Ectodermal cell (in vitro differentiated cells): ENCODE measurements at regions not wholly inside any gene's neighbourhood (a gene's known extent, or its start where the extent isn't known, plus 50 kb on each side); places are given as distances from the start of the nearest gene placed in this dataset.
A peak's percentile ranks its signal among the peaks of the same experiment; 100 is the strongest.
"Not testable (repeated sequence)": the region's sequence is repeated elsewhere in the genome, so short reads cannot be mapped to it uniquely, and the experiment has no call there.

Source experiments
- H3K27ac ChIP-seq: 2 replicates; pipeline ENCODE4 v1.7.0; 2013; ENCODE audit warnings: mild to moderate bottlenecking, low read depth, low read length; ENCODE audit not compliant: insufficient read depth, poor library complexity, severe bottlenecking
- H3K27me3 ChIP-seq: 2 replicates; pipeline ENCODE4 v1.7.0; 2013; ENCODE audit warnings: mild to moderate bottlenecking, low read length; ENCODE audit not compliant: insufficient read depth, control insufficient read depth, poor library complexity, severe bottlenecking
- H3K36me3 ChIP-seq: one replicate; pipeline ENCODE4 v1.7.0; 2013; ENCODE audit warnings: low read length; ENCODE audit not compliant: control insufficient read depth, insufficient read depth
- H3K4me1 ChIP-seq: one replicate; pipeline ENCODE4 v1.7.0; 2013; ENCODE audit warnings: low read length; ENCODE audit not compliant: control insufficient read depth, insufficient read depth
- H3K4me3 ChIP-seq: 2 replicates; pipeline ENCODE4 v1.7.0; 2013; ENCODE audit warnings: low read depth, low read length, control low read depth; ENCODE audit not compliant: insufficient read depth
- H3K9me3 ChIP-seq: 2 replicates; pipeline ENCODE4 v1.7.0; 2013; ENCODE audit warnings: mild to moderate bottlenecking, low read length, moderate library complexity; ENCODE audit not compliant: control insufficient read depth
- WGBS, 2 experiments: methylation state at CpG; one replicate each; pipeline ENCODE4 v1.1.7; 2013; ENCODE audit warnings: missing lambda C conversion rate in 2 of 2; 5-methylcytosine and 5-hydroxymethylcytosine counted together

GRCh38 chr17:49898366-49899190, 50.7 kb upstream of the TAC4 start:
- H3K27me3 ChIP-seq = peaks cover 29% of the 10 kb centered on the region
- H3K27ac ChIP-seq = no peak overlapping the region
- 58% methylated on average over 9 of the region's 9 CpGs for WGBS, 2 experiments
- no peaks in the 10 kb centered on the region for H3K9me3 ChIP-seq
- H3K36me3 ChIP-seq = no peaks in the 10 kb centered on the region
- H3K4me1 ChIP-seq = peaks cover 20% of the 10 kb centered on the region
- no peak overlapping the region for H3K4me3 ChIP-seq

DNA sequence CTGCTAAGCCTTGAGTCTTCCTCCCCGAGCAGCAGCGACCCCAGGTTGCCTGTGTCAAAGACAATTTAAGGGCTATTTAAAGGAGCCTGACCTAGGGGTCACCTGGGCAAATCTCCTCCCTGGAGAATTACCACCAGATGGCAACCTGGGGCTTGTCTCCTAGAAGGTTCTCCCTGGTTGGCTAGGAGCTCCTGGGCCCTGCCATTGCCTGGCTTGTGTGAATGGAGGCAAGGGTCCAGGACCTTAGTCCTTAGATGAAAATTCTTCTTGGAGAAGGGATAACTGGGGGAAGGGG, 51.3 kb upstream of the TAC4 start:
- H3K27ac ChIP-seq = no peak overlapping the region
- H3K4me1 ChIP-seq = peaks cover 20% of the 10 kb centered on the region
- H3K36me3 ChIP-seq = no peaks in the 10 kb centered on the region
- H3K27me3 ChIP-seq = peaks cover 35% of the 10 kb centered on the region
- no peaks in the 10 kb centered on the region for H3K9me3 ChIP-seq
- WGBS, 2 experiments = 8 to 9% methylated on average over 2 of the region's 2 CpGs
- no peak overlapping the region for H3K4me3 ChIP-seq

DNA sequence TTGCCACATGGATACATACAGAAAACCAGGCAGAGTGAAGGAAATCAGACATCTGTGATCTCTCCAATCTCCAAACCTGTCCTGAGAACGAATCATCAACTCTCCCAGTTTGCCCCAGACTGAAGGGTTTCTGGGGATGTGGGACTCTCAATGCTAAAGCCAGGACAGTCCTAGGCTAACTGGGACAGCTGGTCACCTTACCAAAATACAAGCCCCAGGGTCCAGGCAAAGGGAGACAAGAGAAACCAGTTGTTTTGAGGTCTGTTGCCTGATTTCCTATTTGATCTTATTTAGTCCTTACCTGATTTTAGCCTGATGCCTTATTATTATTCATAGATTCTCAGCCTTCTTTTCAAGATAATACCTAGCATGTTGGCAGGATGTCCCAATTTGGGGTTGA, 51.7 kb upstream of the TAC4 start:
- Histone ChIP-seq H3K27me3 (peaks cover 39% of the 10 kb centered on the region), H3K4me1 (peaks cover 20% of the 10 kb centered on the region), H3K9me3 (no peaks in the 10 kb centered on the region), H3K27ac (no peak overlapping the region), H3K36me3 (no peaks in the 10 kb centered on the region), H3K4me3 (no peak overlapping the region)
- 60 to 62% methylated on average over 1 of the region's 1 CpG for WGBS, 2 experiments

DNA sequence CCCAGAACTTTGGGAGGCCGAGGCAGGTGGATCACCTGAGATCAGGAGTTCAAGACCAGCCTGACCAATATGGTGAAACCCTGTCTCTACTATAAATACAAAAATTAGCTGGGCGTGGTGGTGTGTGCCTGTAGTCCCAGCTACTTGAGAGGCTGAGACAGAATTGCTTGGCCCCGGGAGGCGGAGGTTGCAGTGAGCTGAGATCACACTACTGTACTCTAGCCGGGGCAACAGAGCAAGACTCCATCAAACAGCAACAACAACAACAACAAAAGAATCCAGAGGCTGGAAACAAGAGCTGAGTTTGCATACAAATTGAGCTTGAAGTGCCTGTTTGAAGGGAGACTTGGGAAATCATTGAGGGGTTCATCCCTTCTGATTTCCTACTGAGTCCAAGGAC, 52.9 kb upstream of the TAC4 start:
- not testable (repeated sequence) for H3K27ac ChIP-seq, H3K36me3 ChIP-seq, H3K4me3 ChIP-seq, H3K9me3 ChIP-seq
- Histone ChIP-seq H3K4me1 (peaks cover 23% of the 10 kb centered on the region), H3K27me3 (peaks cover 40% of the 10 kb centered on the region)
- WGBS, 2 experiments = 90 to 98% methylated on average over 5 of the region's 5 CpGs

DNA sequence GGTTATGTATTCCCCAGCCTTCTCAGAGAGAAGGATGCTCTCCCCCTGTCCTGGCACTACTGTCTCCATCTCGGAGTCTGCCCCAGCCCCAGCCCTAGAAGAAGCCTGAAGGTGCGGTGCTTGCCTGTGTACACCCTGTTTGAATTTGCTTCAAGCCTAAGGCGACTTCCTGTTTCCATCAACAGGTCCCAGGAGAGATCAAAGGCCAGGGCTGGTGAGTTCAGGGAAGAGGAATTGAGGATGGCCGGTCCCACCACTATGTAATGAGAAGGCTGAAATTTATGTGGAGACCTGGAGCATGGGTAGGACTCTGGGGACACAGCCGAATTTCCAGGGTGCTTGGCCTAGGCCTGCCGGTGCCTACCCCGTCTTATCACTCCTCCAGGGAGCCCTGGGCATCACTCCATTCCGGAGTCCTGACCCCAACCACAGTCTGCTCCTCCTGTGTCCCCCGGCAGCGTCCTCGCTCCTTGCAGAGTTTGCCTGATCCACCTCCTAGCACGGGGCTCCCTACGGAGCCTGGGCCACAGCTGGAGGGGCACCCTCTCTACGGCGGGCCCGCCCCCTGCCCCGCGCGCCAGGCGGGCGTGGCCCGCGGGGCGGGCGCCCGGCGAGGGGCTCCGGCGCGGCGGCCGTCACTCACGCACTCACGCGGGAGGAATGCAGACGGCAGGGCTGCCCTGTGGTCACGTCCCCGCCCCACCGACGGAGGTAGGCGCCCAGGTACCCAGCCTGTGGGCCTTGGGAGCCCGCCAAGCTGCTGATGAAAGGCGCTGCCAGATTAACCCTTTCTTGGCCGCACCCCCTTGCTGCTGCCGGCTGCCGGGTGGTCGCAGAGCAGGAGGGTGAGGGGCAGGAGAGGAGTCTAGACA, 53.8 kb upstream of the TAC4 start:
- Histone ChIP-seq H3K9me3 (no peaks in the 10 kb centered on the region), H3K27me3 (peaks cover 46% of the 10 kb centered on the region), H3K4me1 (peaks cover 23% of the 10 kb centered on the region), H3K27ac (no peak overlapping the region), H3K4me3 (peak overlapping the region; percentile 25), H3K36me3 (no peaks in the 10 kb centered on the region)
- WGBS, 2 experiments = 10% methylated on average over 47 of the region's 47 CpGs

DNA sequence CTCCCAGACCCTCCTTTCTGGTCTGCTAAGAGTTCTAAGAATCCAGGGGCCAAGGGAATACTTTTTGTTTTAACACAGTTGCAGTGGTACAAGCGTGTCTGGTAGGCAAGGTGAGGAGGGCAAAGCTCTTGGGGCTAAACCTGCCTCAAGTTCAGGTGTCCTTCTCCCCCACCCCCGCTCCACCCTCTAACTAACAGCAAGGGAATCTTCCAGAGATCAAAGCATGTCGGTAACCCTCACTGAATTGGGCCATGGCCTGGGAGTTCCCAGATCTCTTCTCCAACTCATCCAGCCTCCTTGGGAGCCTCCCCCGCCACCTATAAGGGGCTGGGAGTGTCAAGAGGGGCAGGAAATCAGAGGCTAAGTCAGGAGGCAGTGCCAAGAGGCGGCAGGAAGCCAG, 55.7 kb upstream of the TAC4 start:
- peaks cover 61% of the 10 kb centered on the region for H3K27me3 ChIP-seq
- no peak overlapping the region for H3K27ac ChIP-seq
- peaks cover 18% of the 10 kb centered on the region for H3K4me1 ChIP-seq
- no peak overlapping the region for H3K4me3 ChIP-seq
- 62 to 64% methylated on average over 5 of the region's 5 CpGs for WGBS, 2 experiments
- H3K9me3 ChIP-seq = no peaks in the 10 kb centered on the region
- no peaks in the 10 kb centered on the region for H3K36me3 ChIP-seq

DNA sequence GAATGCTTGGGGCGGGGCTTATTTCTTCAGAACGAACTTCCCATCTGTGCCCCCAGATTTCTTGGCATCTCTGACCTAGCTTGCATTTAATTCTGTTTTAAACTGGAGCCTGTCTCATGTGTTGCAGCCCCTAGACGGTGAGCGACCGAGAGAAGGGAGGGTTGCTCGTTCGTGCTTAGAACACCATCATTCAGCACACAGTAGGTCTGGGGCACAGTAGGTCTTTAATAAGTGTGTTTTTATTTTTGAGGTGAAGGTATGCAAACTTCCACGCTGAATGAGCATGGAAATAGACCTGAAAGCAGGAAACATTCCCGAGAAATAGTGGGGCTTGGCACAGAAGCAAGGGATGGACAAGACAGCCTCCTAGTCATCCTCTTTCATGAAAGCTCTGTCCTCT, 57.0 kb upstream of the TAC4 start:
- Histone ChIP-seq H3K4me3 (no peak overlapping the region), H3K27ac (no peak overlapping the region), H3K36me3 (no peaks in the 10 kb centered on the region), H3K9me3 (no peaks in the 10 kb centered on the region), H3K27me3 (peaks cover 74% of the 10 kb centered on the region), H3K4me1 (peaks cover 14% of the 10 kb centered on the region)
- 83 to 87% methylated on average over 9 of the region's 9 CpGs for WGBS, 2 experiments

DNA sequence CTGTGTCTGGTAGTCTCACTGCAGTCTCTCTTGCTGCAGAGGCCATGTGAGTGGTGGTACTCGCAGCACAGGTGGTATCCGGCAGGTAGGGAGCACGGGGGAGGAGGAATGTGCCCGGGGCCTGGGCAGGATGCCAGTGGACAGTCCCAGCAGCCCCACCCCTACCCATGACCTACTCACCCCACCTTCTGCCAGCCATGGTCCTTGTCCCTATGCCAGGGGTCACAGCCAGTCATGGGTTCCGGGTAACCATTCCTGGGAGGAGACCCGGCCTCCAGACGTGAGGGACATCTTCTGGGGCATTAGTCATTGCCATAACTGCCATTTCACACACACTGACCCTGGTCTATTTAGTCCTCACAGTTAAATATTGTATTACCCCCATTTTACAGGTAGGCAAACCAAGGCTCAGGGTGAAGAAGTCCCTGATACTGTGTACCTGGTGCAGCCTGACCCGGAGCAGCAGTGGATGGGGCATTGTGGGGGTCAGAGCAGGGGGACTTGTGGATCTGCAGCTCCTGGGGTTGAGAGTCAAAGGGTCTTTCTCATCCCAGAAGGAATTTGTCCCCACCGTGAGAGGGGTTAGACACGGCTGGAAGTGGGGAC, 58.8 kb upstream of the TAC4 start:
- H3K9me3 ChIP-seq = no peaks in the 10 kb centered on the region
- peaks cover 82% of the 10 kb centered on the region for H3K27me3 ChIP-seq
- H3K36me3 ChIP-seq = no peaks in the 10 kb centered on the region
- peaks cover 20% of the 10 kb centered on the region for H3K4me1 ChIP-seq
- no peak overlapping the region for H3K4me3 ChIP-seq
- WGBS, 2 experiments = 79 to 82% methylated on average over 10 of the region's 10 CpGs
- no peak overlapping the region for H3K27ac ChIP-seq

- no peak overlapping the region for H3K27ac ChIP-seq
- H3K9me3 ChIP-seq = no peaks in the 10 kb centered on the region
- H3K4me3 ChIP-seq = no peak overlapping the region
- no peaks in the 10 kb centered on the region for H3K36me3 ChIP-seq
- 44 to 47% methylated on average over 8 of the region's 8 CpGs for WGBS, 2 experiments
- peaks cover 80% of the 10 kb centered on the region for H3K27me3 ChIP-seq
- H3K4me1 ChIP-seq = peaks cover 26% of the 10 kb centered on the region
Measured at GRCh38 chr17:49907279-49907678, 59.4 kb upstream of the TAC4 start.
